Ovary (tissue), 7 donors: ENCODE measurements at regions not wholly inside any gene's neighbourhood (a gene's known extent, or its start where the extent isn't known, plus 50 kb on each side); places are given as distances from the start of the nearest gene placed in this dataset.

Source experiments
- DNase-seq, 5 donors: peaks; one replicate each; pipeline ENCODE4 v3.0.0-alpha.2; 2019 to 2020
- H3K27ac ChIP-seq, 2 donors: fragments of 200-600 bp; one replicate each; pipeline versions ENCODE4 v1.5.1 to v1.8.0; 2019 to 2022
- H3K27me3 ChIP-seq: fragments of 200-600 bp; one replicate; pipeline ENCODE4 v1.8.0; 2022
- H3K36me3 ChIP-seq: fragments of 200-600 bp; sonication (generic); one replicate; pipeline ENCODE4 v1.5.1; 2019
- H3K4me1 ChIP-seq: one replicate; pipeline ENCODE4 v1.8.1; 2013; ENCODE audit warnings: mild to moderate bottlenecking, moderate library complexity; ENCODE audit not compliant: insufficient read depth
- H3K4me3 ChIP-seq: fragments of 200-600 bp; sonication (generic); one replicate; pipeline ENCODE4 v1.5.1; 2017
- H3K9me3 ChIP-seq, 2 donors: fragments of 200-600 bp in 1 of 2; sonication (generic) in 1 of 2; one replicate each; pipeline versions ENCODE4 v1.5.1 to v1.8.1; 2013 to 2019; ENCODE audit warnings: mild to moderate bottlenecking in 1 of 2, moderate library complexity in 1 of 2
- CTCF ChIP-seq, 3 donors: fragments of 450-650 bp in 2 of 3; fragments of 200-600 bp in 1 of 3; IDR thresholded peaks; one replicate each; pipeline versions ENCODE4 v1.5.1 to v1.8.0; 2016 to 2022; ENCODE audit warnings: antibody characterized with exemption in 3 of 3, mild to moderate bottlenecking in 1 of 3
- EP300 ChIP-seq: sonication (generic); formaldehyde crosslinking; IDR thresholded peaks from one replicate; pipeline ENCODE4 v1.6.1; 2017; ENCODE audit warnings: antibody characterized with exemption
- POLR2A ChIP-seq: fragments of 450-650 bp; IDR thresholded peaks from one replicate; pipeline ENCODE4 v1.6.1; 2017; ENCODE audit warnings: antibody characterized with exemption, mild to moderate bottlenecking, moderate library complexity
- WGBS, 3 donors: extraction: QIAGEN DNeasy Blood & Tissue Kit in 1 of 3; methylation state at CpG; one replicate each; pipeline versions ENCODE4 v1.1.5 to v1.1.7; 2013 to 2017; 5-methylcytosine and 5-hydroxymethylcytosine counted together
- intact Hi-C, 4 donors: fragments of 100-400 bp; cut with DNase I; formaldehyde crosslinking; loops; one replicate each; pipeline versions ENCODE4 v1.11.0 to v1.15.1; 2022 to 2023
- donor health status: DM: no; HTN: no; CAD: no; lungs with moderate emphysema.
- donor health status: DM: no; HTN: no; CAD: no.
- donor health status: Bipolar disorder and iron deficiency.
- donor health status: DM: no; HTN: no; CAD: no.
- donor health status: DM: yes; HTN: yes; CAD: no.

GRCh38 chr13:109897988-109898624 is 111.7 kb upstream of the IRS2 start:
- intact Hi-C loops: no loop called here
- H3K27me3 ChIP-seq: no peaks in the 10 kb centered on the region
- no peaks in the 10 kb centered on the region for H3K36me3 ChIP-seq
- H3K9me3 ChIP-seq: no peaks in the 10 kb centered on the region
- 77 to 87% (median 81%) methylated on average over 5 of the region's 5 CpGs for WGBS, 3 donors
- no peak for DNase-seq
- no peaks in the 10 kb centered on the region for H3K4me1 ChIP-seq
- H3K4me3 ChIP-seq: no peak overlapping the region
- no peak for TF ChIP-seq EP300
- TF ChIP-seq CTCF (IDR thresholded peaks at IDR 0.05): no peak
- no peak for TF ChIP-seq POLR2A
- H3K27ac ChIP-seq: no peak overlapping the region

DNA sequence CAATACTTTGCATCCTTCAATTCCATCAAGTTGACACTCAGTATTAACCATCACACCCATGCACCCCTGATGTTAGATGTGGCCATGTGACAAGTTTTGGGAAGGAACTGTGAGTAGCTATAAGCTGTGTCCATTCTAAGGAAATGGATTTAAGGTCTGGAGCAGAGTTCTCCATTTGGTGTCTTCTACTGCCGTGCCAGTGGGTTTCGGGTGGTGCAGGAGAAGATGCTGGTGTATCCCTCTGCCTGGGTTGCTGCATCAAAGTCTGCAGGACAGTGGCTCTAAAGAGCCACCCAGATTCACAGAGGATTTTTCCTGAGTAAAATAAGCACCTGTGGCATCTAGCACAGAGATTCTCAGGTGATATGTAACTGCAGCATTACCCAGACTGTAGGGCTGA is 105.7 kb upstream of the IRS2 start:
- no peaks in the 10 kb centered on the region for H3K9me3 ChIP-seq
- WGBS, 3 donors: 94 to 95% (median 94%) methylated on average over 2 of the region's 2 CpGs
- no peak overlapping the region for H3K4me3 ChIP-seq
- no peak for DNase-seq
- no peaks in the 10 kb centered on the region for H3K36me3 ChIP-seq
- H3K4me1 ChIP-seq: no peaks in the 10 kb centered on the region
- TF ChIP-seq CTCF (IDR thresholded peaks at IDR 0.05) (no peak), POLR2A (no peak), EP300 (no peak)
- H3K27me3 ChIP-seq: no peaks in the 10 kb centered on the region
- intact Hi-C loops: no loop called here
- H3K27ac ChIP-seq: no peak overlapping the region

GRCh38 chr13:109885235-109885634 is 98.9 kb upstream of the IRS2 start:
- H3K27me3 ChIP-seq: no peaks in the 10 kb centered on the region
- H3K4me3 ChIP-seq: no peak overlapping the region
- H3K27ac ChIP-seq: no peak overlapping the region
- TF ChIP-seq CTCF (IDR thresholded peaks at IDR 0.05): no peak
- TF ChIP-seq POLR2A: no peak
- no peak for TF ChIP-seq EP300
- no peaks in the 10 kb centered on the region for H3K36me3 ChIP-seq
- intact Hi-C loops: no loop called here
- DNase-seq: no peak
- no peaks in the 10 kb centered on the region for H3K9me3 ChIP-seq
- H3K4me1 ChIP-seq: no peaks in the 10 kb centered on the region
- 86 to 94% (median 90%) methylated on average over 4 of the region's 4 CpGs for WGBS, 3 donors

GRCh38 chr13:109884462-109884861 is 98.1 kb upstream of the IRS2 start:
- Histone ChIP-seq H3K4me1 (no peaks in the 10 kb centered on the region), H3K27ac (no peak overlapping the region), H3K36me3 (no peaks in the 10 kb centered on the region), H3K4me3 (no peak overlapping the region), H3K27me3 (no peaks in the 10 kb centered on the region), H3K9me3 (no peaks in the 10 kb centered on the region)
- no peak for TF ChIP-seq EP300
- TF ChIP-seq POLR2A: no peak
- TF ChIP-seq CTCF (IDR thresholded peaks at IDR 0.05): no peak
- no peak for DNase-seq
- 64 to 78% (median 68%) methylated on average over 1 of the region's 1 CpG for WGBS, 3 donors
- intact Hi-C loops: no loop called here
